Stimulated activated naive CD8-positive, alpha-beta T cell treated with anti-CD3 and anti-CD28 coated beads, Interleukin-15, Interleukin-2, amounts not matched to agents 100 ng/mL and 50 ng/mL, for 24 hours (primary cell): ENCODE measurements at regions not wholly inside any gene's neighbourhood (a gene's known extent, or its start where the extent isn't known, plus 50 kb on each side); places are given as distances from the start of the nearest gene placed in this dataset.

Source experiments
- H3K27ac Mint-ChIP-seq: one replicate; pipeline ENCODE4 v1.8.0; 2021; ENCODE audit warnings: mild to moderate bottlenecking, mixed read lengths
- H3K27me3 Mint-ChIP-seq: one replicate; pipeline ENCODE4 v1.8.0; 2021; ENCODE audit warnings: mixed read lengths
- H3K36me3 Mint-ChIP-seq: one replicate; pipeline ENCODE4 v1.8.0; 2021; ENCODE audit warnings: low read depth, mixed read lengths
- H3K4me1 Mint-ChIP-seq: one replicate; pipeline ENCODE4 v1.8.0; 2021; ENCODE audit warnings: low read depth, mixed read lengths
- H3K4me3 Mint-ChIP-seq: one replicate; pipeline ENCODE4 v1.8.0; 2021; ENCODE audit warnings: mild to moderate bottlenecking, mixed read lengths
- H3K9me3 Mint-ChIP-seq: one replicate; pipeline ENCODE4 v1.8.0; 2021; ENCODE audit warnings: mixed read lengths

- Mint-ChIP-seq H3K9me3 (peaks cover 7% of the 10 kb centered on the region), H3K27ac (no peak overlapping the region), H3K4me1 (no peaks in the 10 kb centered on the region), H3K4me3 (no peak overlapping the region), H3K27me3 (no peaks in the 10 kb centered on the region), H3K36me3 (no peaks in the 10 kb centered on the region)
Measured at GRCh38 chr5:54632131-54632701, 114.7 kb downstream of the SNX18 start.

DNA sequence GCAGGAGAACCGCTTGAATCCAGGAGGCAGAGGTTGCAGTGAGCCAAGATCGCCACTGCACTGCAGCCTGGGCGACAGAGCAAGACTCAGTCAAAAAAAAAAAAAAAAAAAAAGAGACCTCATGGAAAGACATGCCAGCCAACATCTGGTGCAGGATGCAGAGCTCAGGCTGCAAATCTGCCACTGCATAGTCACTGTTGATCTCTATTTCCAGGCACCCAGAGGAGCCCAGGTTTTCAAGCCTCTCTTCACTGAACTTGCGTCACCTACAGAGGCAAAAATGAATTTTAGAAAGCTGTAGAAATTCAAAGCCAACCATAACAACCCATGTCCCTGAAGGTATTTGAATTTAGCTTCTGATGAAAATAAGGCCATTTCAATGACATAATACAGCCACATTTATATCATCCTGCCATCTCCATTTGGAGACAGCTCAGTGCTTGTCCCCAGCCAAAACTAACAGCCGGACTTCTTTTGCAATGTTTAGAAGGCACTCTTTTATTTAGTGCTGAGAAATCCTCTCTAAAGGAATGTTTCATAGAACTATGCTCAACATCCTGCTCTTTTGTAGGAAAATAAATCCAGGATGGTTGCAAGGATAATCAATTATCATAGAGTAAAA lies 113.3 kb downstream of the SNX18 start:
- no peak overlapping the region for H3K27ac Mint-ChIP-seq
- no peaks in the 10 kb centered on the region for H3K4me1 Mint-ChIP-seq
- no peak overlapping the region for H3K4me3 Mint-ChIP-seq
- H3K27me3 Mint-ChIP-seq: no peaks in the 10 kb centered on the region
- no peaks in the 10 kb centered on the region for H3K36me3 Mint-ChIP-seq
- H3K9me3 Mint-ChIP-seq: peaks cover 7% of the 10 kb centered on the region

- peaks cover 6% of the 10 kb centered on the region for H3K4me1 Mint-ChIP-seq
- H3K9me3 Mint-ChIP-seq: peaks cover 7% of the 10 kb centered on the region
- no peaks in the 10 kb centered on the region for H3K36me3 Mint-ChIP-seq
- no peak overlapping the region for H3K4me3 Mint-ChIP-seq
- H3K27ac Mint-ChIP-seq: no peak overlapping the region
- H3K27me3 Mint-ChIP-seq: no peaks in the 10 kb centered on the region
Measured at GRCh38 chr5:54629115-54629514, 111.6 kb downstream of the SNX18 start.

DNA sequence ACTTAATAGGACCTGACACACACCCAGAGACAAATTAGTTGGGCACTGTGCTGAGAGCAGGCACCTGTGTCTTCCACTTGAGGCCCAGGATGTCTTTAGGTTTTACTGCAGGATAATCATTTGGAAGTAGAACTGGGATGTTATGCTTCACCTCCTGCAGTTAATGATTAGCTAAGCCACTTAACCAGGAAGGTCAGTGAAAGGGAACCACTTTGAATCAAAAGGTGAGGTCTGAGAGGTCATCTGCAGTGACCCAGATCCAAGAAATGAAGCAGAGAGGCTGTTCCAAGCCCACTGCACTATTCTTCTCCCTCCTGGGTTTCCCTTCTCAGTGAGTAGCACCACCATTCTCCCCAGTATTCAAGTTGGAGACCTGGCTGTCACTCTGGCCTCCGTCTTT lies 110.5 kb downstream of the SNX18 start:
- Mint-ChIP-seq H3K9me3 (peaks cover 7% of the 10 kb centered on the region), H3K4me3 (no peak overlapping the region), H3K27me3 (no peaks in the 10 kb centered on the region), H3K36me3 (no peaks in the 10 kb centered on the region), H3K4me1 (peaks cover 6% of the 10 kb centered on the region), H3K27ac (no peak overlapping the region)

DNA sequence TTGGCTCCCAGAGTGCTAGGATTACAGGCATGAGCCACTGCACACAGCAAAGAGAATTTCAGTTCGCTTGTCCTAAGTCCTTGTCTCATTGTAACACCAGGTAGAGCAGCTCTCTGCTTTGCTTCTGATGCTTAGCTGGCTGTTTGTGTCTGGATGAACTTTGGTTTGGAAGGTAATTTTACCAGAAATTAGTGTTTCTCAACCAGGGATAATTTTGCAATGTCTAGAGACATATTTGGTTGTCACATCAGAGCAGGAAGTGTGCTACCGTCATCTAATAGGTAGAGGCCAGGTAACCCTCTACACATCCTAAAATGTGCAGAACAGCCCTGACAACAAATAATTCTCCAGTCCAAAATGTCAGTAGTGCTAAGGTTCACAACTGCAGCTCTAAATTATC lies 108.8 kb downstream of the SNX18 start:
- Mint-ChIP-seq H3K27me3 (no peaks in the 10 kb centered on the region), H3K27ac (no peak overlapping the region), H3K4me1 (peaks cover 6% of the 10 kb centered on the region), H3K36me3 (no peaks in the 10 kb centered on the region), H3K4me3 (no peak overlapping the region), H3K9me3 (peaks cover 7% of the 10 kb centered on the region)

DNA sequence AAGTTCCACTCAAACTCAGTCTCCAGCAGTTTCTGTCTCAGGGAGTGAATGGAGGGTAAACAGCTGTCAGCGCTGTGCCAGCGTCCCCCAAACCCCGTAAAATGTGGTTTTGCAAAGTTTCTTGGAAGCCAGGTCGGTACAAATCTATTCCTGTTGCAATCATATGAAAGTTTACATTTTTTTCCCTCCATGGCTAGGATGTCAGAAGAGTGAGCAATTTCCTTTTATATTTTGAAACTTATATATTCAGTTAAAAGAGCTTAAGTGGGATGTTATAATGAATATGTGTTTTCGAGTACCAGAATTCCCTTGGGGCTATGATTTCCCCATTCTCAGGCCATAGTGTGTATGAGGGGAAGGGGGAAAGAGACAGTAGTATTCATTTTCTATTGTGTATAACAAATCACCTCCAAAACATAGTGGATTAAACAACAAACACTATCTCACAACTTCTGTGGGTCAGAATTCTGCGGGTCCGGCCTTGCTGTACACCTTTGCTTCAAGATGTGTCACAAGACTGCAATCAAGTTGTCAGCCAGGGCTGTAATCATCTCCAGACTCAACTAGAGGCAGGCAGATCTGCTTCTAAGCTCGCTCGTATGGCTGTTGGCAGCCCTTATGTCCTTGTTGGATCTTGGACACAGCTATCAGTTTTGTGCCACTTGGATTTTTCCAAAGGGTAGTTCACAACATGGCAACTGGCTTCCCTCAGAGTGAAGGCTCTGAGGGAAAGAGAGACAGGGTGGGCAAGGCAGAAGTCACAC lies 107.4 kb downstream of the SNX18 start:
- Mint-ChIP-seq H3K9me3 (peaks cover 6% of the 10 kb centered on the region), H3K27me3 (no peaks in the 10 kb centered on the region), H3K36me3 (no peaks in the 10 kb centered on the region), H3K4me1 (peaks cover 11% of the 10 kb centered on the region), H3K4me3 (no peak overlapping the region), H3K27ac (no peak overlapping the region)

DNA sequence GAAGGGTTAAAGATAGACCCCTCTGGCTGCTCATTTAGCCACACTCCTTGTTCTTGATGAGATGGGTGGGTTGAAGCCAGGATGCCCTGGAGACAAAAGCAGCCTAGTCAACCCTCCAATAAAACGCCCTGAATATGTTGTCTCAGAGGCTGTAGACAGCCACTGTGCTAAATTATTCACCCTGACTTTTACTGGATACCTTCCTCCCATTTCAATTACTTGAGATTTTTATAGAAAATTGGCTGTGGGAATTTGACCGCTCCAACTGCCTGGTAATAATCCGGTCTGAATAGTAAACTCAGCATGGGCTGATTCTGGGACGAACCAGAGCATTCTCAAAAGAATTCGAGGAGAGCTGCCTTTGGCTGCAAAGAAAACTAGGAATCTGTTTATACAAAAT lies 104.2 kb downstream of the SNX18 start:
- Mint-ChIP-seq H3K27me3 (no peaks in the 10 kb centered on the region), H3K4me1 (peaks cover 15% of the 10 kb centered on the region), H3K9me3 (no peaks in the 10 kb centered on the region), H3K4me3 (no peak overlapping the region), H3K36me3 (no peaks in the 10 kb centered on the region), H3K27ac (no peak overlapping the region)

- no peaks in the 10 kb centered on the region for H3K36me3 Mint-ChIP-seq
- H3K4me1 Mint-ChIP-seq: peaks cover 15% of the 10 kb centered on the region
- no peaks in the 10 kb centered on the region for H3K27me3 Mint-ChIP-seq
- H3K27ac Mint-ChIP-seq: no peak overlapping the region
- no peak overlapping the region for H3K4me3 Mint-ChIP-seq
- no peaks in the 10 kb centered on the region for H3K9me3 Mint-ChIP-seq
Measured at GRCh38 chr5:54621048-54621447, 103.5 kb downstream of the SNX18 start.

- H3K4me3 Mint-ChIP-seq: no peak overlapping the region
- no peaks in the 10 kb centered on the region for H3K9me3 Mint-ChIP-seq
- no peaks in the 10 kb centered on the region for H3K36me3 Mint-ChIP-seq
- no peaks in the 10 kb centered on the region for H3K27me3 Mint-ChIP-seq
- peaks cover 16% of the 10 kb centered on the region for H3K4me1 Mint-ChIP-seq
- H3K27ac Mint-ChIP-seq: no peak overlapping the region
Measured at GRCh38 chr5:54620141-54620933, 102.8 kb downstream of the SNX18 start.

DNA sequence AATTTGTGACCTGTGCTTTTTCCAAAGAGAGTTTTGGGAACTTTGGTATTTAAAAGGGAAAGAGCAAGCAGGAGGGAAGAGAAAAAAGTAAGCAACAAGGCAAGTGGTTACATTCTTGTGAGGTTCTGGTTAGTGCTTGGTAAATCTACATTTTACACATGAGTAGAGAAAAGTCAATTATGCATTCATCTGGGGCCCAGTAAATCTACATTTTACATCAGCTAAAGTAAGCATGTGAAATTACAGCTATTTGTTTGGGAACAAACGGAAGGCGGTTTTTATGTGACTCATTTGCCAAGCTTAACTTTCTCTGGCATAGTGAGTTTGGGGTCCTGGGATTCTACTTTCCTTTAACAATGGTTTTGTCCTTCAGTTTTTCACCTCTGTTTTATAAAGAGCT lies 102.2 kb downstream of the SNX18 start:
- Mint-ChIP-seq H3K27ac (no peak overlapping the region), H3K27me3 (no peaks in the 10 kb centered on the region), H3K4me1 (peaks cover 15% of the 10 kb centered on the region)

GRCh38 chr5:54616518-54617220 lies 99.1 kb downstream of the SNX18 start:
- Mint-ChIP-seq H3K36me3 (no peaks in the 10 kb centered on the region), H3K4me3 (no peak overlapping the region), H3K27me3 (no peaks in the 10 kb centered on the region), H3K9me3 (no peaks in the 10 kb centered on the region), H3K4me1 (peaks cover 16% of the 10 kb centered on the region), H3K27ac (no peak overlapping the region)

More for the DNA sequence above, 102.2 kb downstream of the SNX18 start:
- Mint-ChIP-seq H3K36me3 (no peaks in the 10 kb centered on the region), H3K9me3 (no peaks in the 10 kb centered on the region), H3K4me3 (no peak overlapping the region)

DNA sequence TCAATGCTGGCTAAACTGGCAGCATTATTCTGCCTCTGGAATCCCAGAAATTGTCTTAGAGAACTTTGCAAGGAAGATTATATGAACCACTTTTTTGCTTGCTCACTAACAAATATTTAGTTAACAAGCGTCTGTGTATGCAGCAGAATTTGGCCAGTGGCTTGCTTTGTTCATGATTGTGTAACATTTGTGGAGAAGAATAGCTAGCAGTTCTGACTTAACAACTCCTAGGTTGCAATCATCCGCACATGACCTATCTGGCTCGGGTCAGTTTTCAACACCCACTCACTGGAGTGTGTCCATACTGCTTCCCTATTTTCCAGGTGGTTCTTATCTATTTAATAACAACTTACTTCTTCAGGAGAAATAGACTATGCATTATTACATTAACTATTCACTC lies 98.5 kb downstream of the SNX18 start:
- H3K27ac Mint-ChIP-seq: no peak overlapping the region
- H3K4me3 Mint-ChIP-seq: no peak overlapping the region
- H3K36me3 Mint-ChIP-seq: no peaks in the 10 kb centered on the region
- H3K27me3 Mint-ChIP-seq: no peaks in the 10 kb centered on the region
- H3K4me1 Mint-ChIP-seq: peaks cover 22% of the 10 kb centered on the region
- no peaks in the 10 kb centered on the region for H3K9me3 Mint-ChIP-seq

GRCh38 chr5:54615381-54615780 lies 97.8 kb downstream of the SNX18 start:
- H3K27me3 Mint-ChIP-seq: no peaks in the 10 kb centered on the region
- no peak overlapping the region for H3K4me3 Mint-ChIP-seq
- H3K36me3 Mint-ChIP-seq: no peaks in the 10 kb centered on the region
- H3K4me1 Mint-ChIP-seq: peaks cover 27% of the 10 kb centered on the region
- no peak overlapping the region for H3K27ac Mint-ChIP-seq
- H3K9me3 Mint-ChIP-seq: no peaks in the 10 kb centered on the region

DNA sequence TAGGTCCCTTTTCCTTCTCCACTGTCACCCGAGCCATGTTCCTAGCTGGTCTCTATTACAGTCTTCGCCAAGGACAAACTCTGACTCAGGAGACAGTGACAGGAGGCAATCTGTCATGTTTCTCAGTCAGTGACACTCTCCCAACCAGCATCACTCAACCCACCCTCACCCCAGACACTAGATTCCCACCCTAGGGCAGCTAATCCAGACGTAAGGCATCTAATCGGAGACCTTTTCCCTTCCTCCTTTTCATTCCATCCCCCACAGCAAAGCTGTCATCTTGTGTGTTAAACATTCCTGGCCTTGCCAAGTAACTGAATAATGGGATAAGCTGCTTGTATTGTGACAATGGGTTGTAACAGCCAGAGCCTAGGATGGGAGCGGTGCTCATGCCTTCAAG lies 95.2 kb downstream of the SNX18 start:
- H3K9me3 Mint-ChIP-seq: peaks cover 8% of the 10 kb centered on the region
- H3K27ac Mint-ChIP-seq: no peak overlapping the region
- H3K4me3 Mint-ChIP-seq: no peak overlapping the region
- H3K4me1 Mint-ChIP-seq: peaks cover 28% of the 10 kb centered on the region
- H3K27me3 Mint-ChIP-seq: no peaks in the 10 kb centered on the region
- peaks cover 4% of the 10 kb centered on the region for H3K36me3 Mint-ChIP-seq
